ENCODE measurements at regions not wholly inside any gene's neighbourhood (a gene's known extent, or its start where the extent isn't known, plus 50 kb on each side); places are given as distances from the start of the nearest gene placed in this dataset.
"Not testable (repeated sequence)": the region's sequence is repeated elsewhere in the genome, so short reads cannot be mapped to it uniquely, and the experiment has no call there.

GRCh38 chr19:20261513-20261912 is 94.5 kb downstream of the ZNF486 start:
- TF ChIP-seq CTCF (IDR thresholded peaks at IDR 0.05); ZFX (IDR thresholded peaks at IDR 0.05; ENCODE audit: borderline replicate concordance): not testable (repeated sequence)

Data from 22Rv1 (cell line).